ENCODE measurements at regions not wholly inside any gene's neighbourhood (a gene's known extent, or its start where the extent isn't known, plus 50 kb on each side); places are given as distances from the start of the nearest gene placed in this dataset.

DNA sequence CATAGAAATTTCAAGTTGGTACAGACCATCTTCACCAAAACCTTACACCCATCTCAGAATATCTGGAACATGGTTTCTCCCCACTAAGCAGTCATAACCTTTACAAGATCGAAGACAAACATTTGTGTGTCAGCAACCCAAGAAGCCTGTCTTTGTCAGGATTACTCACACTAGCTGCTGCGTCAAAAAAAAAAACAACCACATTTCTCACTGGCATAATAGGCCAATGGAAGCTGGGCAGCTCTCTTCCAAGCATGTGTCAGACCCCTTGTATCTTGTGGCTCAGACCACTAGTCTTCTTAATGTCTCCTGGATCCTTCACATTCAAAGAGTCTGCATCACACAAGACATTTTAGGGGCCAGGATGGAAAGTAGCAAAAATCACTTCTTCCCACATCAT is 266.9 kb upstream of the IGF1R start:
- ATAC-seq (no peak), DNase-seq (ENCODE audit: low read depth, low spot score) (no peak)
- ChIA-PET CTCF (interaction anchor here (2.1 kb wide), 1 partner anchor 70 kb away, joined by 9 read pairs; no protein-coding TSS in a partner anchor), POLR2A (no interaction called here), RAD21 (ENCODE audit: low non-redundant PET in 1 of 2, low total read pairs in 2 of 2, uncharacterized antibody in 2 of 2, unreplicated experiment in 2 of 2) (no interaction called here)
- Histone ChIP-seq H3K4me1 (ENCODE audit: control insufficient read depth in 1 of 2, insufficient read depth in 2 of 2, low read length in 2 of 2) (no peaks in the 10 kb centered on the region), H4K20me1 (ENCODE audit: insufficient read depth) (no peaks in the 10 kb centered on the region), H3K4me2 (ENCODE audit: low read length) (no peak overlapping the region), H3K9me3 (ENCODE audit: control insufficient read depth in 1 of 2, insufficient read depth in 1 of 2, low read depth in 1 of 2, low read length in 2 of 2) (no peaks in the 10 kb centered on the region), H3K27ac (ENCODE audit: low read depth, low read length) (no peak overlapping the region), H3K27me3 (ENCODE audit: insufficient read depth, low read length) (peaks cover 13% of the 10 kb centered on the region; the same call in 1 of the 2 replicates), H3K4me3 (replicated peaks in 1 of 2; ENCODE audit: low read depth in 1 of 2, low read length in 2 of 2) (no peak overlapping the region), H2AFZ (ENCODE audit: low read depth, low read length, poor library complexity, severe bottlenecking) (no peak overlapping the region), H3K9me2 (ENCODE audit: insufficient read depth) (no peaks in the 10 kb centered on the region), H3K36me3 (ENCODE audit: control insufficient read depth in 1 of 2, insufficient read depth in 2 of 2, low read length in 2 of 2) (no peaks in the 10 kb centered on the region), H3K9ac (ENCODE audit: low read length) (no peak overlapping the region), H3K79me2 (ENCODE audit: insufficient read depth, low read length) (no peaks in the 10 kb centered on the region)
- no TSS peak for BruUV-seq (replicated peaks)
- no peak for TF ChIP-seq FOSL1 (IDR thresholded peaks at IDR 0.05; ENCODE audit: low read depth)
- intact Hi-C loops (cut with micrococcal nuclease) = no loop called here

DNA sequence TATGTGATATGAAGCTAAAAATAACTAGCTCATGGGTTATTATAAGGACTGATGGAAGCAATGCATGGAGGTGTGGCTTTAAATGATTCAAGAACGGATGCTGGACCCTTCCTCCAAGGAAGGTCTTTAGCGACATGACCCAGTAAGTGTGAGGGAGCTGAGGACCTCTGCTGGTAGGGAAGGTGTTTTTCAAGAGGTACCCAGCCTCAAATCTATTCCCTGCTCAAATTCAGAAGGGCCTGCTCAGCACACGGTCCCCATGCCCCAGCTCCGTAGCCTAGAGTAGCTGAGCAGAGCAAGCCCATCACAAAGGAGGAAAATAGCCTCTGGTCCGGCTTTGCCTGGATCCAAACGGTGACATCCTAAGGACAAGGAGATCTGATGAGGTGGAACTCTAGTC is 266.2 kb upstream of the IGF1R start:
- H3K4me1 ChIP-seq (ENCODE audit: control insufficient read depth in 1 of 2, insufficient read depth in 2 of 2, low read length in 2 of 2) = no peaks in the 10 kb centered on the region
- POLR2A ChIA-PET = no interaction called here
- H3K27me3 ChIP-seq (ENCODE audit: insufficient read depth, low read length) = peaks cover 18% of the 10 kb centered on the region; the same call in 1 of the 2 replicates
- no peak overlapping the region for H3K9ac ChIP-seq (ENCODE audit: low read length)
- H3K4me2 ChIP-seq (ENCODE audit: low read length) = no peak overlapping the region
- no peak overlapping the region for H2AFZ ChIP-seq (ENCODE audit: low read depth, low read length, poor library complexity, severe bottlenecking)
- CTCF ChIA-PET = interaction anchor here (2.1 kb wide), 1 partner anchor 70 kb away, joined by 9 read pairs; no protein-coding TSS in a partner anchor
- H3K79me2 ChIP-seq (ENCODE audit: insufficient read depth, low read length) = no peaks in the 10 kb centered on the region
- no peaks in the 10 kb centered on the region for H3K36me3 ChIP-seq (ENCODE audit: control insufficient read depth in 1 of 2, insufficient read depth in 2 of 2, low read length in 2 of 2)
- no peak overlapping the region for H3K4me3 ChIP-seq (replicated peaks in 1 of 2; ENCODE audit: low read depth in 1 of 2, low read length in 2 of 2)
- peak; percentile 63 for ATAC-seq
- no peak for DNase-seq (ENCODE audit: low read depth, low spot score)
- no TSS peak for BruUV-seq (replicated peaks)
- no peaks in the 10 kb centered on the region for H4K20me1 ChIP-seq (ENCODE audit: insufficient read depth)
- no peaks in the 10 kb centered on the region for H3K9me3 ChIP-seq (ENCODE audit: control insufficient read depth in 1 of 2, insufficient read depth in 1 of 2, low read depth in 1 of 2, low read length in 2 of 2)
- H3K27ac ChIP-seq (ENCODE audit: low read depth, low read length) = no peak overlapping the region
- no peaks in the 10 kb centered on the region for H3K9me2 ChIP-seq (ENCODE audit: insufficient read depth)
- no peak for TF ChIP-seq CBX3 (IDR thresholded peaks at IDR 0.05; ENCODE audit: low read depth)
- TF ChIP-seq, protein P1, sequence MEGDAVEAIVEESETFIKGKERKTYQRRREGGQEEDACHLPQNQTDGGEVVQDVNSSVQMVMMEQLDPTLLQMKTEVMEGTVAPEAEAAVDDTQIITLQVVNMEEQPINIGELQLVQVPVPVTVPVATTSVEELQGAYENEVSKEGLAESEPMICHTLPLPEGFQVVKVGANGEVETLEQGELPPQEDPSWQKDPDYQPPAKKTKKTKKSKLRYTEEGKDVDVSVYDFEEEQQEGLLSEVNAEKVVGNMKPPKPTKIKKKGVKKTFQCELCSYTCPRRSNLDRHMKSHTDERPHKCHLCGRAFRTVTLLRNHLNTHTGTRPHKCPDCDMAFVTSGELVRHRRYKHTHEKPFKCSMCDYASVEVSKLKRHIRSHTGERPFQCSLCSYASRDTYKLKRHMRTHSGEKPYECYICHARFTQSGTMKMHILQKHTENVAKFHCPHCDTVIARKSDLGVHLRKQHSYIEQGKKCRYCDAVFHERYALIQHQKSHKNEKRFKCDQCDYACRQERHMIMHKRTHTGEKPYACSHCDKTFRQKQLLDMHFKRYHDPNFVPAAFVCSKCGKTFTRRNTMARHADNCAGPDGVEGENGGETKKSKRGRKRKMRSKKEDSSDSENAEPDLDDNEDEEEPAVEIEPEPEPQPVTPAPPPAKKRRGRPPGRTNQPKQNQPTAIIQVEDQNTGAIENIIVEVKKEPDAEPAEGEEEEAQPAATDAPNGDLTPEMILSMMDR (IDR thresholded peaks at IDR 0.05 in 2 of 3, conservative IDR thresholded peaks at IDR 0.05 in 1 of 3; ENCODE audit: borderline replicate concordance in 1 of 3, insufficient read depth in 1 of 3, low read depth in 2 of 3, low read length in 2 of 3) = peak in 2 of 3 experiments; percentile 26 to 27; a peak in 2 of 6 replicates
- peak; percentile 22; the same call in 1 of the 2 replicates for TF ChIP-seq RAD21 (IDR thresholded peaks at IDR 0.05; ENCODE audit: low read depth)
- intact Hi-C loops (cut with micrococcal nuclease) = no loop called here
- RAD21 ChIA-PET (ENCODE audit: low non-redundant PET in 1 of 2, low total read pairs in 2 of 2, uncharacterized antibody in 2 of 2, unreplicated experiment in 2 of 2) = no interaction called here
